Endothelial cell of hepatic sinusoid (primary cell): ENCODE measurements at regions not wholly inside any gene's neighbourhood (a gene's known extent, or its start where the extent isn't known, plus 50 kb on each side); places are given as distances from the start of the nearest gene placed in this dataset.

Source experiments
- in situ Hi-C: cut with HindIII; loops from 2 replicates; pipeline ENCODE4 v1.10.0; 2017; ENCODE audit warnings: low sequenced_read_pairs

DNA sequence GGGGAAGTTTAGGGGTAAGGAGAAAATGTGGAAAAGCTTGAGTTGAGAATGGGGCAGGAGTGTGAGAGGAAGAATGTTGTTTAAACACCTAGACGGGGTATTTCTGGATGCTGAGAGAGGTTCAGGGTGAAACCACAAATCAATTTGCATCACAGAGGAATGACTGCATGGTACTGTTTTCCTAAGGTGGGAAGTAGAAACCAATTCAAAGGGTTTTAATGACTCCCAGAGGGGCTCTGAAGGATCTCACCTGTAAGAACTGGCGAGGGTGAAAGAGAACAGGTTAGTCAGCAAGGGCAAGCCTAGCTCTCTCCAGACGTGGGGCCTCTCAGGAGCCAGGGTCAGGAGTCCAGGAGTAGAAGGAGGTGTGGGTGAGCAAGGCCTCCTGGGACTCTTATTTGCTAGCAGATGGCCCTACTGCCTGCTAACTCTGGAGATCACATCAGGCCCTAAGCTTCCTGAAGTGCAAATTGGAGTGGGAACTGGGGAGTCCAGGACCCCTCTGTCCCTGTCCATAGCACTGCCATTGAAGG lies 133.0 kb upstream of the CELF4 start:
- in situ Hi-C loops = no loop called here

DNA sequence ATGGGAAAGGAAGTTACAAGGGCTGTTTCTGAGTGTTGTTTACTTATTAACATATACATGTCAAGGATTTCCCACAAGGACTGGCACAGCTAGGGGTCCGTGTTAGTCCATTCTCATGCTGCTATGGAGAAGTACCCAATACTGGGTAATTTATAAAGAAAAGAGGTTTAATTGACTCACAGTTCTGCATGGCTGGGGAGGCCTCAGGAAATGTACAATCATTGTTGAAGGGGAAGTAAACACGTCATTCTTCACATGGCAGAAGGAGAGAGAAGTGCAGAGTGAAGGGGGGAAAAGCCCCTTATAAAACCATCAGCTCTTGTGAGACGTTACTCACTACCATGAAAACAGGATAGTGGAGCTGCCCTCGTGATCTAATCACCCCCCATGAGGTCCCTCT lies 128.9 kb upstream of the CELF4 start:
- in situ Hi-C loops = no loop called here

DNA sequence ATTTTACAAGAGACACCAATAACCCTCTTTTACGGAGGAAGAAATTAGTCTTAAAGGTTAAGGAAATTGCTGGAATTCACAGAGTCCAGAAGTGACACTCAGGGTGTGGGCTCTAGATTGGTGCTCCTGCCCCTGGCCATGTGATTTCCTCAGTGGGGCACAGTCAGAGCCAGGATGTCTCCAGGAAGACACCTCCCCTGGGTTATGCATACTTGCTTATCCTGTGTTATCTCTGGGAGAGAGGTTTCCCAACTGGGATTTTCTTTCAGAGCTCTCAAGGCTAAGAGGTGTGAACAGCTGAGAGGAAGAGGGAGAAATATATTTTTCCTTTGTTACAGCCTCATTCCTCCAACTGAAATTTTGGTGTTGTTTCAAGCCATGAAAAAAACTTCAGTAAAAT lies 125.6 kb upstream of the CELF4 start:
- in situ Hi-C loops = no loop called here

DNA sequence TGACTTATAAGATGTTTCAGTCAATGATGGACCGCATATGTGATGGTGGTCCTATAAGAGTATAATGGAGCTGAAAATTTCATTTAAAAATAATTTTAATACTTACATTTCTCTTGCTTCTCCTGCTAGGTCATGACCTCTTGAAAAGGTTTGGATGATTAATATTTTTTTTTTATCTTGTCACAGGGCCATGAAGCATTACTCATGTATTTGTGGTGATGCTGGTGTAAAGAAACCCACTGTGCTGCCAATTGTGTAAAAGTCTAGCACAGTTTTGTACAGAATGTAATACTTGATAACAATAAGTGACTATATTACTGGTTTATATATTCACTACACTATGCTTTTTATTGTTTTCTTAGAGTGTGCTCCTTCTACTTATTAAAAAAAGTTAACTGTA lies 124.2 kb upstream of the CELF4 start:
- in situ Hi-C loops = no loop called here

DNA sequence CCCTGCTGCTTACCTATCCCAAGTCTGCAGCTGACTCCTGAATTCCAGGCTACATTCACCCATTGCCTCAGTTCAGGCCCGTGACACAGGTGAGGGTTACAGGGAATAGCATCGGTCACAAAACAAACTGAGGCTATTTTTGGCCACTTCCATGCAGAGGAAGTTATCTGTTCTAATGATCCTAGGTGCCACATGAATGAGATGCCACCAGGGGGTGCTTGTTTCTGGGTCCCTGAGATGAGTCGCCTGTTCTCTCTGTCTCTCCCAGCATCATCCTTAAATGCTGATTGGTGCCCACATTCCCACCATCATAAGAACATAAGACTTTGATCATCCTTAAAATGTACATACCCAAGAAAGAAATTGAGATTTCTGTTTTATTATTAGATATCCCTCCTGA lies 119.0 kb upstream of the CELF4 start:
- in situ Hi-C loops = no loop called here

DNA sequence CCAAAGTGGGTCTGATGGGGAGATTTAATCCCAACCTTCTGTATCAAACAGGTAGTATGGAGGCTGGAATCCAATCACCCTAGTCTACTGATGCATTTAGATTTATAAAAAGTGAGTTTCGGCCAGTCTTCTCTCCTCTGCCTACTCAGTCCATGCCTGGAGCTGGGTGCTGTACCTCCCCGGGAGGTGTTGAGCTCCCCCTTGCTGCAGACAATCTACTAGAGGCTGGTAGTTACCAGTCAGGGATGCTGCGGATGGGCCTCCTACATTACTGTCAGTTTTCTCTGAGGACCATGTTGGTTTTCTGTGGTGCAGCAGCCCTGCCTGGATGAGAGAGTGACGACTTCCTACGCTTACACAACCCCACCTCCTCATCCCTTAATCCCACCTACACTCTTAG lies 118.6 kb upstream of the CELF4 start:
- in situ Hi-C loops = no loop called here

DNA sequence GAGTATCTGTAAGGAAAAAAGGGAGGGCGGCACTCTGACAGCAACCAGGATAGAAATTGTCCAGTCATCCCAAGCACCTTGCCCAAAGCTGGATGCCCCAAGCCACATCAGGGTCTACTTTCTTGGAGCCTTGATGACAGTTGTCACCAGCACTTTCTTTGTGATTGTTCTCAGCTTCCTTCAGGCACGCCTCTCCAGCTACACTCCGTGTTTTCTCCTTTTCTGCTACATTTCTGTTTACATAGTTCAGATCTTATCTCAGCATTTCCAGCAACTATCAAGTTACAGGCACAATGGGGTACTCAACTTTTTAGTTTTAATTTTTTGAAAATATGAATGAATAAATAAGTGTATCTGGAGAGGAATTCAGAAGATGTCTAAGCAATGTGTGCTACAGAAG lies 115.3 kb upstream of the CELF4 start:
- in situ Hi-C loops = no loop called here

DNA sequence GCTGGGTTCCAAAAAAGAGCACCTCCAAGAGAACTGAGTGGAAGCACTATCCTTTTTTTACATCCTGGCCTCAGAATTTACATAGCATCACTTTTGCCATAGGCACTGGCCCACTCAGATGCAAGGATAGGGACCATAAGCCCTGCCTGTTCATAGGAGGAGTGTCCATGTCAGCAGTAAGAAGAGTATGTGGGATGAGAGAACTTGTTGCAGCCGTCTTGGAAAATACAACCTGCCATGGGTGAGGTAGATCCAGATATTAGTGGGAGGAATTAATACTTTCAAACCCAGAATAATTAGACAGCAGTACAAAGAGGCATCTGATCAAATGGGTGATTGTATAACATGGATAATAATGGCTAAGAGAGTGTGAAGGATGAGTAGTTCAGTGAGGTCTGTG lies 110.7 kb upstream of the CELF4 start:
- in situ Hi-C loops = no loop called here

DNA sequence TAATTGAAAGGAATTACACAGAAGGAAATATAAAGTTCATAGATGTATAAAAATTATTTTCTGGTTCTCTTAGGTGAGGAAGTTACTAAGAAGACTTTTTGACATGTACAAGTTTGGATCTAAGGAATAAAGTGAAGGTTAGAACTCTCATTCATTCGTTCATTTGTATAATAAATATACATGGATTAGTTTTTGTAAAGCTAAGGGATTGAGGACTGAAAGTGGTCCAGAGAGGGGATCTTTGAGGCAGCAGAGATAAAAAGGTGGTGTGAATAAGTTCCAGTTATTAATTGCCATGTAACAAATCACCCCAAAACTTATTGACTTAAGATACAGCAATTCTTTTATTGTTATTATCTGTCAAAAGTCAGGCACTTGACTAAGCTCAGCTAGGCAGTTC lies 110.1 kb upstream of the CELF4 start:
- in situ Hi-C loops = no loop called here

DNA sequence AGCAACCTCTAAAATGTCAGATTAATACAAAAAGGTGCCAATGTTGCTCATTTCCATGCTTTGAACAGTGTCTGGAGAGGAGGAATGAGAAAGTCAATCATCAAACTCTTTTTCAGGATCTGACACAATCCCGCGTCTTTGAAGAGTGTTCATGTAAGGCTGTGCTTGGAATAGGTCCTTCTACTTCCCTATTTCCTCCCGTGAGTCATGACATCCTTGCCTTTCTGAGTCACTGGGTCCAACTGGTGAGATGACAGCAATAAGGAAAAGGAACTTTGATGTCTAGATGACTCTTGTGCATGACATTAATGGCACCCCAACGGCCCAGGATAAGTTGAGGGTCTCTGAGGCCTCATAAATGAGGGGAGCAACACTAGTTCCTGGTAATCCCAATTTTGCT lies 109.0 kb upstream of the CELF4 start:
- in situ Hi-C loops = no loop called here

DNA sequence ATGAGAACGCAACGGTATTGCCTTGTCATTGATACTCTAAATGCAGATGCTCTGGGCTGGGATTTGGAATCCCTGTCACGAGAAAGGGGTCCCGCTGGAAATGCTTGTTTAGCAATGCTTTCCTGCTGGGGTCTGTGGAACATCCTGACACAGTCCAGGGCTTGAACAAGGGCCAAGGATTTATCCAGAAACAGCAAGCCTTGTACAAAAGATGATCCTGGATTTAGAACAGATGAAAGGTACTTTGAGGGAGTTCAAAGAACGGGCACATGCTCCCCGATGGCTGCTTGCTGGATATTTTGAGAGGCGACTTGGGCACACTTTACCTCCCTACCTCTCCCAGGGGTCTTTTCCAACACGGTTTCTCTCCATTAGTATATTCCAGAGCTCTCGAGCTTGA lies 108.1 kb upstream of the CELF4 start:
- in situ Hi-C loops = no loop called here

DNA sequence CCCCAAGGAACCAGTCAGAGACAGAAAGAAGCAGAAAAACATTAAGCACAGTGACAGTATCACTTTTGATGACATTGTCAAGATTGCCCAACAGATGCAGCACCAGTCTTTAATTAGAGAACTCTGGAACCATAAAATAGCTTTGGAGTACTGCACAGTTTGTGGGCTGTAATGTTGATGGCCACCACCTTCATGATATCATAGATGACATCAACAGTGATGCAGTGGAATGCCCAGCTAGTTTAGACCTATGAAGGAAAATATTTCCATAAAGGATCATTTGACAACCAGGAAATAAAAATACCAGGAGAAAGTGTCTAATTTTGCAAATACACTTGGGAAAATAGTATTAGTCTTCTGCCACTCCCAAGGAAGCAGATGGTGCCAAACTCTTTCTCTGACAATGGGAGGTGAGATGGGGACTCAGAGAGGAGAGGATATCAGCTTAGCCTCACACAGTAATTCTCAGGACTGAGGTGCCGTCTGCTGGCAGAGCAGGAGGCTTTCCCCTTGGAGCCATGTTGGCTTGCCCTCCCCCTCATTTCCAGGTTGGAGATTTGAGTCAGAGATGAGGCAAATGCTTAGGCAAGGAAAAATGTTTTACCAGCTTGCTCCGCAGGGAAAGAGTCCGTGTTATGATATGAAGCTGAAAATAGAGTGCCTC lies 107.5 kb upstream of the CELF4 start:
- in situ Hi-C loops = no loop called here

DNA sequence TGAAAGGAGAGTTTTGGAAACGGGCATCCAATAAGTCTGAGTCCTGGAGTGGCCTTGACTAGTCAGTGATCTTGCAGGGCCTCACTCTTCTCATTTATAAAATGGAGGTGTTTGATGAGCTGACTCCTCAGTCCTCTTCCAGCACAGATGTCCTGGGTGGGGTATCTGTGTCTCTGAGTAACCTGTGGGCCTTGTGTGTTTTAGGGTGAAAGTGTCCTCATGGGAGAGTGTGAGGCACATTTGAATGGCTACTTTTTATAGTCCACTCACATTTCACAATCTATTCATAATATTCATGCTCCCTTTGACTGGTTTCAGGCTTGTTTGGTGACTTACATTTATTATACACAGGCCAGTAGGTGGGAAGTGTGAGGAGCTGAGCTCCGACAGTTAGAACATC lies 106.4 kb upstream of the CELF4 start:
- in situ Hi-C loops = no loop called here

DNA sequence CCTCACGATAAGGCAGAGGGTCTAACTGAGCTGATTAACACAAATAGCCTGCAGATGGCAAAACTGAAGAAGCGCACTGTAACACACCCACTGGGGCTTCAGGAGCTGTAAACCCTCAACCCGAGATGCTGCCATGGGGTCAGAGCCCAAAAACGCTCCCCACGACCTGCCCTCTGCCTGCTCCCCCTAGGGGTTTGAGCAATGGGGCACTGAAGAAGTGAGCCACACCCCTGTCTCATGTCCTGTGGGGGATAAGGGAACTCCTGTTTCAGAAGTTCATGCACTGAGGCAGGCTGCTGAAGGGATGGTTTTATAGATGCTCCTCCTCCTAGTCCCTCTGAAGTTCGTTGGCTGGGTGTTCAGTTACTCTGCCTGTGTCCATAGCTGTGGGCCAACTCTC lies 105.9 kb upstream of the CELF4 start:
- in situ Hi-C loops = no loop called here

DNA sequence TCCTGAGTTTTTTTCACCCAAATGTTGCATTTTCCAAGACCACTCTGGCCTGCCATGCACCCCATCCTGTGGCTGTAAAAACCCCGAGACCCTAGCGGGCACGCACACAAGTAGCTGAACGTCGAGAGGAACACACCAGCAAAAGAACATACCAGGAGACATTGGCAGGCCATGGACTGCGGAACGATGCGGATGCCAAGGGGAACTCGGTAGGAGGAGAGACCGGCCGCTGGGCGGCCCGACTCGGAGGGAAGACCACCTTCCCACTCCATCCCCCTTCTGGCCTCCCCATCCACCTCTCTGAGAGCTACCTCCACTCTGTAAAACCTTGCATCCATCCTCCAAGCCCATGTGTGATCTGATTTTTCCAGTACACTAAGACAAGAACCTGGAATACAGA lies 105.5 kb upstream of the CELF4 start:
- in situ Hi-C loops = no loop called here

DNA sequence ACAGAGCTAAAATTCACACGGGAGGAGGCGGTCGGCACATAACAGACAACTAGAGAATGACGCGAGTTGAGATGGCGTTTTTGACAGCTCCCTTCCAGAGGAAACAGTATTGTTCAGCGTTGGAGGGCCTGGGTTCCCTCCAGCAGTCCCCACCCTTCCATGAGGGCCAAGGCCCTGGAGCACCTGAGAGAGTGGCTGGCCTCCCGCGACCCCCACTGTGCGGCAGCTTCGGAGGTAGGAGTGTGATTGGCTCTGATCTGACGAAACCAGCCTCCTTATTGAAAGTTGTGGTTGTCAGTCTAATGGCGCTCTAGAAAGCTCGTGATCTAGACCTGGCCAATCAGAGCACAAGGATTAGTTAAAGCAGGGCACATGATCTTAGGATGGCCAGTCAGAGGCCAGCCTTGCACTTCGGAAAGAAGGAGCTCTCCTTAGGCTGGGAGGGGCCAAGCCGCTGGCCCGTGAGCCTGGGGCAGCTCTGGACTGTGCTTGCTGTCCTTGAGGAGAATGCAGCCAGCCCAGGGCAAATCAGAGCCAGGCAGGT lies 104.5 kb upstream of the CELF4 start:
- in situ Hi-C loops = no loop called here

DNA sequence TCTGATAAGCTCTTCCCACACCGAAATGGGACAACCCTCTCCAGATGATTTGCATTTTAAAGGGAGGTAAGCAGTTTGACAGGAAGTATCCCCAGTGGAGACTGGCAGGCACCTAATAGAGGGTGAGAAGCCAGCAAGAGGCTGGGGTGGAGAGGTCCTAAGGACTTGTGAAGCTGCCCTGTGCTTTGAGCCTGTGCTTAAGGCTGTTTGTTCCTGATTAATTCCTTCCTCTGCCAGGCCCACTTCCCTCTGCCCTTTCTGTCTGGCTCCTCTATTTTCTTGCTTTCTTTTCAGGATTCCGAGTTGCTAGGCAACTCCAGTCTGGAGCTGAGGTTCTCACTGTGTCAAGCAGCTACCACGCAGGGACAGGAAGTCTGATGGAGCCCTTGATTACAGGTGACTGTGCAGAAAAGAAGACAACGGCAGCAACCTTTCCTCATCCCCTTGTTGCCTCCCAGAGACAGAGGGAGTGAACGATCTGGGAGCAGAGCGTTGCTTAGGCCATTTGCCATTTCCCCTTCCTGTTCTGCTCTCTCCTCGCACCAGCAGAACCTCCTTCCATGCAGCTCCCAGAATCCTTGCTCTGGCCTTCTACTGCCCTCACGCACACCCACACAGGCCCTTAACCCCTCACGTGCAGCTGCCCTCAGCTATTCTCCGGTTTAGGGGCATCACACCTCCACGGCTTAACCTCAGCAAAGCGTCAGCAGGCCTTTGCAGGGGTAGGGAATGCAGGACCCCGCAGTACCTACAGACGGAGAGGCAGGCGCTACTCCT lies 103.6 kb upstream of the CELF4 start:
- in situ Hi-C loops = no loop called here

DNA sequence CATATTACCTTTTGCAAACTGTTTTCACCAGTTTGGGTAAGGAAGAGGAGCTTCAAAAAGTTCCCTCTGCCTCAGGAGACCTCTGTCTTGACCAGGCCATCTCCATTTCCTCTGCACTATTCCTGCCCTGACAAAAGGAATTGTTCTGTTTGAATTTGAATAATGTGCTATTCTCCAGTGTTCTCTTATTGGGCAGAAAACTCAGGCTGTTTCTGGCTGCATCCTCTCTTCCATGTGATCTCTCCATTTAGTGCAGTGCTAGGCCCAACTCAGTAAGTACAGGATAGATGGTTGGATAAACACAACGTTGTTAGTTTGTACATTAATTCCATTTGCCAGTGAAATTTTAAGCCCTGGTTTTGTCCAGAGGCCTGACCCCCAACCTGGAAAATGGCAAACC lies 102.2 kb upstream of the CELF4 start:
- in situ Hi-C loops = no loop called here

DNA sequence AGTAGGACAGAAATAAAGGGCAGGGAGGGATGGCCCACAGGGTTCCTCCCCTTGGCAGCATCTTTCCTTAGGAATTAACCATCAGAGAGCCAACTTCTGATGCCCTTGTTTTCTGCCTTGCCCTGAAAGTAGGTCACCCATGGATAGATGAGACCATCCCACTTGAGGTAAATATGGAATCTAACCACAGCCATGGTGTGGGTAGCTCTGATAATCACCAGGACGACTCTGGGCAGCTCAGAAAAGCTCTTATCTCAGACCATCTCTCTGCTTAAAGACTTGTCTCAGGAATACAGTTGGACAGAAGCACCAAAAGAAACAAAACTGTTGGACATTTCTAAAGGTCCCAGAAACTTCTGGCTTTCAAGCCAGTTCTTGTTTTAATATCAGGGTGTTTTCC lies 101.4 kb upstream of the CELF4 start:
- in situ Hi-C loops = no loop called here

DNA sequence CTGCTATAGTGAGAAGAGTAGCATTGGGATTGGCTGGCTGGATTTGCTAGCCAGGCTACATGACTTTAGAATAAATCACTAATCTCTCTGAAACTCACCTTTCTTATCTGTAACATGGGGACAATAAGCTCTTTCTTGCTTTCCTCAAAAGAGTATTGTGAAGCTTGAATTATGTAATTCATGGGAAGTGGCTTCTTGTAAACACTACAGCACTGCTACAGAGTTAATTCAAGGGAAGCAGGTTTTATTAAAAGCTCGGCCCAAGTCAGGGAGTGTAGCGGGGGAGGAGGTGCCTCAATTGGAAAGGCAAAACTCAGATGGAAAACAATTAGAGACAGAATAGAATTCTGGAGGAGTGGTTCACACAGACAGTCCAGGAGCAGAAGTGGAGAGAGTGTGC lies 100.9 kb upstream of the CELF4 start:
- in situ Hi-C loops = no loop called here

DNA sequence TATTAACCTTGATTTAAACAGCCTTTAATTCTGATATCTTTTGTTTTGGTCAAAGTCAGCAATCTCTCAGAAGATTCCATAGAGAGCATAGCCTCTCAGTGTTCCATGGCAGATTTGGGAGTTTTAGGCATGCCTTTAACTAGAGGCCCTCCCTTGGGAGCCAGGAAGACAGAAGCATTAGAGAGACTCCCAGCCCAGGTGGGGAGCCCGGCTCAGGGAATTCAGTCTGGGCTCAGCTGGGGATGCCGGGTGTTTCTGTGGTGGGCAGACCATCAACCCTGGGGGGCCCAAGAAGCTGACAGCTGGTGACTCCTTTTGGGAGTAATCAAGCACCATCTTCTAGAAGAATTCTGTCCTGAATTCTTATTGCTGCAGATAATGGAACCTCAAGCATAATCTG lies 99.7 kb upstream of the CELF4 start:
- in situ Hi-C loops = no loop called here

DNA sequence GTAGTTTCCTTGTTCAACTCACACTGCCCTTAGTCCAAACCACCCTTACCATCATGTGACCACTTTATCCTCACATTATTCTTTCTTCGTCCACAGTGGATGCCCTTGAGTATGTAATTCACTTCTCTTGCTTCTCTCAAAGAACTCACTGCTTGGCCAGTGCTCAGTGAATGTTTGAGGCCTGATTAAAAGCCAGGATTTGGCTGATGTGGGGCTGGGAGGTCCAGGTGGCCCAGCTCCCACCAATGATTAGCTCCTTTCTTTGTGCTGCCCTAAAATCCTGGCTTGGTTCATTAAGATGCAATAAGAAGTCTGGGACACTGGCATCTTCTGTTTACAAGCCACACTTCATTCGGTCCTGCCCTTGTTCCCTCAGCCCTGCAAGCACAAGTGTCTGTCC lies 97.8 kb upstream of the CELF4 start:
- in situ Hi-C loops = no loop called here
